Brain microvascular endothelial cell (primary cell): ENCODE measurements at regions not wholly inside any gene's neighbourhood (a gene's known extent, or its start where the extent isn't known, plus 50 kb on each side); places are given as distances from the start of the nearest gene placed in this dataset.
"Not testable (repeated sequence)": the region's sequence is repeated elsewhere in the genome, so short reads cannot be mapped to it uniquely, and the experiment has no call there.

Experiments
- DNase-seq: peaks from one replicate; pipeline ENCODE4 v3.0.0-alpha.2; 2020
- H3K27ac ChIP-seq: fragments of 250-450 bp; sonication (Bioruptor Pico); 2 replicates; pipeline ENCODE4 v1.5.1; 2020; ENCODE audit warnings: mild to moderate bottlenecking, moderate library complexity
- H3K27me3 ChIP-seq: fragments of 250-450 bp; sonication (Bioruptor Pico); replicated peaks from 2 replicates; pipeline ENCODE4 v1.5.1; 2020; ENCODE audit warnings: mild to moderate bottlenecking
- H3K36me3 ChIP-seq: fragments of 250-450 bp; sonication (Bioruptor Pico); replicated peaks from 2 replicates; pipeline ENCODE4 v1.5.1; 2020; ENCODE audit warnings: mild to moderate bottlenecking
- H3K4me3 ChIP-seq: 2 replicates; pipeline ENCODE4 v1.5.1; 2011; ENCODE audit warnings: low read depth, mild to moderate bottlenecking, control low read depth, low read length, moderate library complexity
- in situ Hi-C: cut with HindIII; loops from 2 replicates; pipeline ENCODE4 v1.10.0; 2017; ENCODE audit warnings: low sequenced_read_pairs, low pct_ligation_motif_present
- TF ChIP-seq, protein P1 (sequence below): IDR thresholded peaks from 2 replicates; pipeline ENCODE4 v1.5.1; 2011; ENCODE audit warnings: low read depth, mild to moderate bottlenecking, moderate library complexity, low read length, control low read depth, inconsistent platforms; ENCODE audit errors: missing control alignments

GRCh38 chr18:6566338-6566911 lies 151.7 kb upstream of the L3MBTL4 start:
- Histone ChIP-seq H3K36me3 (no peaks in the 10 kb centered on the region), H3K4me3 (no peak overlapping the region), H3K27ac (no peak overlapping the region), H3K27me3 (no peaks in the 10 kb centered on the region)
- in situ Hi-C loops: no loop called here
- no peak for DNase-seq
- TF ChIP-seq, protein P1, sequence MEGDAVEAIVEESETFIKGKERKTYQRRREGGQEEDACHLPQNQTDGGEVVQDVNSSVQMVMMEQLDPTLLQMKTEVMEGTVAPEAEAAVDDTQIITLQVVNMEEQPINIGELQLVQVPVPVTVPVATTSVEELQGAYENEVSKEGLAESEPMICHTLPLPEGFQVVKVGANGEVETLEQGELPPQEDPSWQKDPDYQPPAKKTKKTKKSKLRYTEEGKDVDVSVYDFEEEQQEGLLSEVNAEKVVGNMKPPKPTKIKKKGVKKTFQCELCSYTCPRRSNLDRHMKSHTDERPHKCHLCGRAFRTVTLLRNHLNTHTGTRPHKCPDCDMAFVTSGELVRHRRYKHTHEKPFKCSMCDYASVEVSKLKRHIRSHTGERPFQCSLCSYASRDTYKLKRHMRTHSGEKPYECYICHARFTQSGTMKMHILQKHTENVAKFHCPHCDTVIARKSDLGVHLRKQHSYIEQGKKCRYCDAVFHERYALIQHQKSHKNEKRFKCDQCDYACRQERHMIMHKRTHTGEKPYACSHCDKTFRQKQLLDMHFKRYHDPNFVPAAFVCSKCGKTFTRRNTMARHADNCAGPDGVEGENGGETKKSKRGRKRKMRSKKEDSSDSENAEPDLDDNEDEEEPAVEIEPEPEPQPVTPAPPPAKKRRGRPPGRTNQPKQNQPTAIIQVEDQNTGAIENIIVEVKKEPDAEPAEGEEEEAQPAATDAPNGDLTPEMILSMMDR: no peak

- H3K27ac ChIP-seq: no peak overlapping the region
- in situ Hi-C loops: no loop called here
- no peaks in the 10 kb centered on the region for H3K36me3 ChIP-seq
- H3K4me3 ChIP-seq: no peak overlapping the region
- H3K27me3 ChIP-seq: no peaks in the 10 kb centered on the region
- no peak for DNase-seq
- TF ChIP-seq, protein P1: no peak
Observed at GRCh38 chr18:6569813-6570212, 155.1 kb upstream of the L3MBTL4 start.

GRCh38 chr18:6570581-6571238 lies 156.0 kb upstream of the L3MBTL4 start:
- no peaks in the 10 kb centered on the region for H3K27me3 ChIP-seq
- in situ Hi-C loops: no loop called here
- TF ChIP-seq, protein P1: no peak
- no peaks in the 10 kb centered on the region for H3K36me3 ChIP-seq
- H3K4me3 ChIP-seq: no peak overlapping the region
- no peak overlapping the region for H3K27ac ChIP-seq
- DNase-seq: no peak

GRCh38 chr18:6571239-6571602 lies 156.5 kb upstream of the L3MBTL4 start:
- H3K27ac ChIP-seq: no peak overlapping the region
- no peaks in the 10 kb centered on the region for H3K36me3 ChIP-seq
- DNase-seq: no peak
- TF ChIP-seq, protein P1: no peak
- in situ Hi-C loops: no loop called here
- no peak overlapping the region for H3K4me3 ChIP-seq
- H3K27me3 ChIP-seq: no peaks in the 10 kb centered on the region

- H3K27ac ChIP-seq, H3K27me3 ChIP-seq, DNase-seq, H3K36me3 ChIP-seq, H3K4me3 ChIP-seq, in situ Hi-C loops: not testable (repeated sequence)
Observed at GRCh38 chr18:6572192-6572591, 157.3 kb upstream of the ARHGAP28 start.

- H3K4me3 ChIP-seq: no peak overlapping the region
- TF ChIP-seq, protein P1: no peak
- in situ Hi-C loops: no loop called here
- H3K27me3 ChIP-seq: no peaks in the 10 kb centered on the region
- DNase-seq: no peak
- no peaks in the 10 kb centered on the region for H3K36me3 ChIP-seq
- no peak overlapping the region for H3K27ac ChIP-seq
Observed at GRCh38 chr18:6574631-6575030, 154.9 kb upstream of the ARHGAP28 start.
